COLO668 (cell line): ENCODE measurements at regions not wholly inside any gene's neighbourhood (a gene's known extent, or its start where the extent isn't known, plus 50 kb on each side); places are given as distances from the start of the nearest gene placed in this dataset.

Experiments
- DNase-seq: peaks from one replicate; lab custom pipeline; 2025; ENCODE audit not compliant: unreplicated experiment; lab: John Stamatoyannopoulos, UW

- no peak for DNase-seq
Observed at GRCh38 chr12:94094700-94095099, 53.7 kb upstream of the PLXNC1 start.

GRCh38 chr12:94095618-94096017 lies 52.8 kb upstream of the PLXNC1 start:
- no peak for DNase-seq

GRCh38 chr12:94098466-94098865 lies 49.9 kb upstream of the PLXNC1 start:
- DNase-seq = no peak
